Activated CD4-positive, CD25-positive, alpha-beta regulatory T cell (primary cell): ENCODE measurements at regions not wholly inside any gene's neighbourhood (a gene's known extent, or its start where the extent isn't known, plus 50 kb on each side); places are given as distances from the start of the nearest gene placed in this dataset.
A peak's percentile ranks its signal among the peaks of the same experiment; 100 is the strongest.
"Not testable (repeated sequence)": the region's sequence is repeated elsewhere in the genome, so short reads cannot be mapped to it uniquely, and the experiment has no call there.

Experiments
- DNase-seq, 4 experiments: peaks; one replicate each; lab custom pipeline; 2025; lab: John Stamatoyannopoulos, UW

GRCh38 chr3:11739706-11740105, 96.0 kb upstream of the VGLL4 start:
- no peak for DNase-seq

GRCh38 chr3:11739123-11739522, 95.4 kb upstream of the VGLL4 start:
- no peak for DNase-seq

GRCh38 chr3:11737742-11738141, 94.0 kb upstream of the VGLL4 start:
- DNase-seq: no peak

GRCh38 chr3:11736136-11736833, 92.6 kb upstream of the VGLL4 start:
- DNase-seq: no peak

- DNase-seq: no peak
Measured at GRCh38 chr3:11735638-11736037, 91.9 kb upstream of the VGLL4 start.

GRCh38 chr3:11735111-11735510, 91.4 kb upstream of the VGLL4 start:
- not testable (repeated sequence) for DNase-seq

- no peak for DNase-seq
Measured at GRCh38 chr3:11733914-11734313, 90.2 kb upstream of the VGLL4 start.

GRCh38 chr3:11727207-11727606, 83.5 kb upstream of the VGLL4 start:
- no peak for DNase-seq

GRCh38 chr3:11726146-11726545, 82.4 kb upstream of the VGLL4 start:
- no peak for DNase-seq

- not testable (repeated sequence) for DNase-seq
Measured at GRCh38 chr3:11725340-11725641, 81.6 kb upstream of the VGLL4 start.

GRCh38 chr3:11724615-11725339, 81.1 kb upstream of the VGLL4 start:
- no peak for DNase-seq

GRCh38 chr3:11721479-11721878, 77.8 kb upstream of the VGLL4 start:
- no peak for DNase-seq

GRCh38 chr3:11720917-11721411, 77.2 kb upstream of the VGLL4 start:
- no peak for DNase-seq

GRCh38 chr3:11720304-11720898, 76.7 kb upstream of the VGLL4 start:
- DNase-seq: peak in 2 of 4 experiments; percentile 18 to 25

GRCh38 chr3:11719406-11720303, 75.9 kb upstream of the VGLL4 start:
- peak; percentile 12 to 41 (median 39) for DNase-seq

- DNase-seq: peak in 1 of 4 experiments; percentile 7
Measured at GRCh38 chr3:11718637-11719405, 75.1 kb upstream of the VGLL4 start.

GRCh38 chr3:11717768-11718636, 74.3 kb upstream of the VGLL4 start:
- no peak for DNase-seq

- DNase-seq: no peak
Measured at GRCh38 chr3:11717301-11717700, 73.6 kb upstream of the VGLL4 start.

- no peak for DNase-seq
Measured at GRCh38 chr3:11716573-11717290, 73.0 kb upstream of the VGLL4 start.

GRCh38 chr3:11713171-11713570, 69.5 kb upstream of the VGLL4 start:
- DNase-seq: no peak
